GM06990 (cell line): ENCODE measurements at regions not wholly inside any gene's neighbourhood (a gene's known extent, or its start where the extent isn't known, plus 50 kb on each side); places are given as distances from the start of the nearest gene placed in this dataset.

ENCODE experiments used
- DNase-seq: peaks from one replicate; pipeline ENCODE4 v3.0.0-alpha.2; 2011; ENCODE audit not compliant: insufficient read length; ENCODE audit errors: extremely low read depth
- H3K27me3 ChIP-seq: replicated peaks from 2 replicates; pipeline ENCODE4 v1.6.0; 2011; ENCODE audit warnings: low read length; ENCODE audit not compliant: control insufficient read depth, insufficient read depth
- H3K36me3 ChIP-seq: 2 replicates; pipeline ENCODE4 v1.5.1; 2011; ENCODE audit warnings: low read length; ENCODE audit not compliant: control insufficient read depth, insufficient read depth
- H3K4me3 ChIP-seq: replicated peaks from 2 replicates; pipeline ENCODE4 v1.5.1; 2011; ENCODE audit warnings: low read depth, mild to moderate bottlenecking, control low read depth, low read length
- TF ChIP-seq, protein P1 (sequence below): IDR thresholded peaks from 2 replicates; pipeline ENCODE4 v1.5.1; 2011; ENCODE audit warnings: low read length, control low read depth, mild to moderate bottlenecking, inconsistent platforms; ENCODE audit not compliant: insufficient read depth, poor library complexity, severe bottlenecking

DNA sequence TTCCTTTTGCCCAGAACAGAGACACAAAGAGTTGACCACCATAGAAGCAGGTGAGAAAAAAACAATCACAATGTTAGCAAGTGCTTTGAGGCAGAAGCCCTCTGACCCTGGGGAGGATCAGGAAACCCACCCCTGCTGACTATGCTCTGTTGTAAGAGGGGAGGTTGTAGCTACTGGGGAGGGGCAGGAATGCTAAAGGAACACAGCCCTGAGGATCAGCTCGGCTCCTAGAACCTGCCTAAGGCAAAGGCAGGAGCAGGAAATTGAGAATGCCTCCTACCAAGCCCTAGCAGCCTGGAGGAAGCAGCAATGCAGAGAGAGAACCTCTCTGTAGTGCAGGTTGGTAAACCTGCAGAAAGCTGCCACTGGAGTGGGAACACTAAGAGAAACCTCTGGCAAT lies 624.0 kb upstream of the KLF12 start:
- TF ChIP-seq, protein P1, sequence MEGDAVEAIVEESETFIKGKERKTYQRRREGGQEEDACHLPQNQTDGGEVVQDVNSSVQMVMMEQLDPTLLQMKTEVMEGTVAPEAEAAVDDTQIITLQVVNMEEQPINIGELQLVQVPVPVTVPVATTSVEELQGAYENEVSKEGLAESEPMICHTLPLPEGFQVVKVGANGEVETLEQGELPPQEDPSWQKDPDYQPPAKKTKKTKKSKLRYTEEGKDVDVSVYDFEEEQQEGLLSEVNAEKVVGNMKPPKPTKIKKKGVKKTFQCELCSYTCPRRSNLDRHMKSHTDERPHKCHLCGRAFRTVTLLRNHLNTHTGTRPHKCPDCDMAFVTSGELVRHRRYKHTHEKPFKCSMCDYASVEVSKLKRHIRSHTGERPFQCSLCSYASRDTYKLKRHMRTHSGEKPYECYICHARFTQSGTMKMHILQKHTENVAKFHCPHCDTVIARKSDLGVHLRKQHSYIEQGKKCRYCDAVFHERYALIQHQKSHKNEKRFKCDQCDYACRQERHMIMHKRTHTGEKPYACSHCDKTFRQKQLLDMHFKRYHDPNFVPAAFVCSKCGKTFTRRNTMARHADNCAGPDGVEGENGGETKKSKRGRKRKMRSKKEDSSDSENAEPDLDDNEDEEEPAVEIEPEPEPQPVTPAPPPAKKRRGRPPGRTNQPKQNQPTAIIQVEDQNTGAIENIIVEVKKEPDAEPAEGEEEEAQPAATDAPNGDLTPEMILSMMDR = no peak
- Histone ChIP-seq H3K36me3 (no peaks in the 10 kb centered on the region), H3K27me3 (no peaks in the 10 kb centered on the region), H3K4me3 (no peak overlapping the region)
- no peak for DNase-seq

- no peaks in the 10 kb centered on the region for H3K36me3 ChIP-seq
- no peak overlapping the region for H3K4me3 ChIP-seq
- no peak for DNase-seq
- TF ChIP-seq, protein P1 = no peak
- no peaks in the 10 kb centered on the region for H3K27me3 ChIP-seq
Observed at GRCh38 chr13:74755065-74755464, 620.9 kb upstream of the KLF12 start.

GRCh38 chr13:74751739-74752138 lies 617.5 kb upstream of the KLF12 start:
- no peaks in the 10 kb centered on the region for H3K27me3 ChIP-seq
- no peaks in the 10 kb centered on the region for H3K36me3 ChIP-seq
- H3K4me3 ChIP-seq = no peak overlapping the region
- DNase-seq = no peak
- TF ChIP-seq, protein P1 = no peak

- no peak for DNase-seq
- Histone ChIP-seq H3K36me3 (no peaks in the 10 kb centered on the region), H3K27me3 (no peaks in the 10 kb centered on the region), H3K4me3 (no peak overlapping the region)
- TF ChIP-seq, protein P1 = no peak
Observed at GRCh38 chr13:74747186-74747955, 613.2 kb upstream of the KLF12 start.

- DNase-seq = no peak
- Histone ChIP-seq H3K27me3 (no peaks in the 10 kb centered on the region), H3K4me3 (no peak overlapping the region), H3K36me3 (no peaks in the 10 kb centered on the region)
- TF ChIP-seq, protein P1 = no peak
Observed at GRCh38 chr13:74743992-74744391, 609.8 kb upstream of the KLF12 start.
